ENCODE measurements at regions not wholly inside any gene's neighbourhood (a gene's known extent, or its start where the extent isn't known, plus 50 kb on each side); places are given as distances from the start of the nearest gene placed in this dataset.
"Not testable (repeated sequence)": the region's sequence is repeated elsewhere in the genome, so short reads cannot be mapped to it uniquely, and the experiment has no call there.

DNA sequence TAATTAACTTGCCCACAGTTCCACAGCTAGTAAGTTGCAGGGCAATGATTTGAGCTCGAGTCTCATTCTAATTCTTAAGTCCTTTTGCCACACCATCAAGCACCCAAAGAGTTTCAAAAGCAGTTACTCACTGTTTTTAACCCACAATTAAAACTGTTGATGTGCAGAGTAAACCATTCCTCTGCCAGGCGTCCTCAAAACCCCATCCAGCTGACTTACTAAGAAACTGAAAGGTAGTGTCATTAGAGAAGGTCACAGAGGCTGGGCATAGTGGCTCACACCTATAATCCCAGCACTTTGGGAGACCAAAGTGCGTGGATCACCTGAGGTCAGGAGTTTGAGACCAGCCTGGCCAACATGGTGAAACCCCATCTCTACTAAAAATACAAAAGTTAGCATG lies 121.7 kb downstream of the CHIC2 start:
- no peak overlapping the region for H3K4me3 ChIP-seq (ENCODE audit: low read length)
- no peak overlapping the region for H3K27ac ChIP-seq (ENCODE audit: low read depth, low read length)
- DNase-seq, result no peak

DNA sequence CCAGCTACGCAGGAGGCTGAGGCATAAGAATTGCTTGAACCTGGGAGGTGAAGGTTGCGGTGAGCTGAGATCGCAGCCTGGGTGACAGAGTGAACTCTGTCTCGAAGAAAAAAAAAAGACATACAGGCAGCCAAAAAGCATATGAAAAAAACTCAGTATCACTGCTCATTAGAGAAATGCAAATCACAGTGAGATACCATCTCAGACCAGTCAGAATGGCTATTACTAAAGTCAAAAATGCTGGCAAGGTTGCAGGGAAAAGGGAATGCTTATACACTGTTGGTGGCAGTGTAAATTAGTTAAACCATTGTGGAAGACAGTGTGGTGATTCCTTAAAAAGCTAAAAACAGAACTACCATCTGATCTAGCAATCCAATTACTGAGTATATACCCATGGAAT lies 123.1 kb downstream of the CHIC2 start:
- Histone ChIP-seq H3K36me3 (ENCODE audit: control insufficient read depth, insufficient read depth, low read length) (no peaks in the 10 kb centered on the region), H3K4me2 (ENCODE audit: low read length) (no peak overlapping the region), H2BK5ac (ENCODE audit: low read length) (no peak overlapping the region), H3K56ac (ENCODE audit: low read length) (no peak overlapping the region), H2BK120ac (ENCODE audit: low read depth, low read length) (no peak overlapping the region), H3K27me3 (ENCODE audit: insufficient read depth, low read length, poor library complexity) (no peaks in the 10 kb centered on the region), H2AK5ac (ENCODE audit: low read length) (no peak overlapping the region), H3K4me1 (ENCODE audit: control insufficient read depth, low read depth, low read length) (no peaks in the 10 kb centered on the region), H2BK15ac (replicated peaks; ENCODE audit: low read depth) (no peak overlapping the region), H3K79me2 (ENCODE audit: control insufficient read depth, insufficient read depth, low read length) (no peaks in the 10 kb centered on the region), H3K18ac (ENCODE audit: low read length) (no peak overlapping the region), H3K9ac (ENCODE audit: low read length) (no peak overlapping the region), H4K5ac (ENCODE audit: low read length) (no peak overlapping the region), H3K79me1 (ENCODE audit: low read length) (no peaks in the 10 kb centered on the region), H3K4ac (ENCODE audit: low read depth, low read length) (no peak overlapping the region), H3K27ac (ENCODE audit: low read depth, low read length) (no peak overlapping the region), H4K8ac (ENCODE audit: low read depth, low read length) (no peak overlapping the region), H3K4me3 (ENCODE audit: low read length) (no peak overlapping the region), H3K23ac (ENCODE audit: low read length) (no peak overlapping the region)
- DNase-seq, result no peak
- no CpG with 5 or more reads among the region's 4 CpGs for WGBS (ENCODE audit: extremely low coverage, insufficient coverage, low lambda C conversion rate)

More for the DNA sequence above, 121.7 kb downstream of the CHIC2 start:
- no peak overlapping the region for H3K56ac ChIP-seq (ENCODE audit: low read length)
- no peaks in the 10 kb centered on the region for H3K79me2 ChIP-seq (ENCODE audit: control insufficient read depth, insufficient read depth, low read length)
- WGBS (ENCODE audit: extremely low coverage, insufficient coverage, low lambda C conversion rate), result no CpG with 5 or more reads among the region's 3 CpGs
- no peak overlapping the region for H3K4me2 ChIP-seq (ENCODE audit: low read length)
- H3K4me1 ChIP-seq (ENCODE audit: control insufficient read depth, low read depth, low read length), result no peaks in the 10 kb centered on the region
- H2BK15ac ChIP-seq (replicated peaks; ENCODE audit: low read depth), result no peak overlapping the region
- no peaks in the 10 kb centered on the region for H3K36me3 ChIP-seq (ENCODE audit: control insufficient read depth, insufficient read depth, low read length)
- no peaks in the 10 kb centered on the region for H3K27me3 ChIP-seq (ENCODE audit: insufficient read depth, low read length, poor library complexity)
- no peak overlapping the region for H3K9ac ChIP-seq (ENCODE audit: low read length)
- no peaks in the 10 kb centered on the region for H3K79me1 ChIP-seq (ENCODE audit: low read length)
- H4K5ac ChIP-seq (ENCODE audit: low read length), result no peak overlapping the region
- no peak overlapping the region for H3K4ac ChIP-seq (ENCODE audit: low read depth, low read length)
- no peak overlapping the region for H2BK120ac ChIP-seq (ENCODE audit: low read depth, low read length)
- no peak overlapping the region for H2BK5ac ChIP-seq (ENCODE audit: low read length)
- H3K23ac ChIP-seq (ENCODE audit: low read length), result no peak overlapping the region
- no peak overlapping the region for H3K18ac ChIP-seq (ENCODE audit: low read length)
- H2AK5ac ChIP-seq (ENCODE audit: low read length), result no peak overlapping the region
- H4K8ac ChIP-seq (ENCODE audit: low read depth, low read length), result no peak overlapping the region

DNA sequence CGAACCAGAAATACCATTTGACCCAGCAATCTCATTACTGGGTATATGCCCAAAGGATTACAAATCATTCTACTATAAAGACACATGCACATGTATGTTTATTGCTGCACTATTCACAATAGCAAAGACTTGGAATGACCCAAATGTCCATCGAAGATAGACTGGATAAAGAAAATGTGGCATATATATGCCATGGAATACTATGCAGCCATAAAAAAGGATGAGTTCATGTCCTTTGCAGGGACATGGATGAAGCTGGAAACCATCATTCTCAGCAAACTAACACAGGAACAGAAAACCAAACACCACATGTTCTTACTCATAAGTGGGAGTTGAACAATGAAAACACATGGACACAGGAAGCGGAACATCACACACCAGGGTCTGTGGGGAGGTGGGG lies 124.5 kb downstream of the CHIC2 start:
- H3K23ac ChIP-seq (ENCODE audit: low read length); H3K79me1 ChIP-seq (ENCODE audit: low read length); DNase-seq; H3K4ac ChIP-seq (ENCODE audit: low read depth, low read length); H3K4me2 ChIP-seq (ENCODE audit: low read length); H2BK120ac ChIP-seq (ENCODE audit: low read depth, low read length); H4K8ac ChIP-seq (ENCODE audit: low read depth, low read length); H3K36me3 ChIP-seq (ENCODE audit: control insufficient read depth, insufficient read depth, low read length); H2AK5ac ChIP-seq (ENCODE audit: low read length); H3K79me2 ChIP-seq (ENCODE audit: control insufficient read depth, insufficient read depth, low read length); H2BK5ac ChIP-seq (ENCODE audit: low read length); H4K5ac ChIP-seq (ENCODE audit: low read length); H3K18ac ChIP-seq (ENCODE audit: low read length); H3K27ac ChIP-seq (ENCODE audit: low read depth, low read length); H3K27me3 ChIP-seq (ENCODE audit: insufficient read depth, low read length, poor library complexity); H3K4me3 ChIP-seq (ENCODE audit: low read length); H2BK15ac ChIP-seq (replicated peaks; ENCODE audit: low read depth); H3K9ac ChIP-seq (ENCODE audit: low read length); H3K56ac ChIP-seq (ENCODE audit: low read length); H3K4me1 ChIP-seq (ENCODE audit: control insufficient read depth, low read depth, low read length): not testable (repeated sequence)
- no CpG with 5 or more reads among the region's 3 CpGs for WGBS (ENCODE audit: extremely low coverage, insufficient coverage, low lambda C conversion rate)

DNA sequence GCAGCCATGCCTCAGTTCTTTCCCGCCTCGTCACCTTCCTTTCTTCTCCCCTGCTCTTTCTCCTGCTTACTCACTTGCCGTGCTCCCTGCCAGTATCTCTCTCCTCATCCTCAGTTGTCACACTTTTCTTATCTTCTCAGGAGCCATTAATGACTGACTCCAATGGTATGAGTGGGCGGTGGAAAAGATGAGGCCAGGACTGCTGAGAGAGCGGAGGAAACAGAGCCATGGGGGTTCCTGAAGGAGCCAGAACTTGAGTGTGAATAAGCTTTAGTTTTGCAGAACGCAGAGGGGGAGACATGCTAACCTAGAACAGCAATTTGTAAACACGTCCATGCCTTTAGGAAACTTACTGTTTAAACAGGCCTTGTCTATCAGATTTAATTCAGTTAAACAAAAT lies 126.5 kb downstream of the CHIC2 start:
- Histone ChIP-seq H3K9ac (ENCODE audit: low read length) (no peak overlapping the region), H3K4me3 (ENCODE audit: low read length) (no peak overlapping the region), H2AK5ac (ENCODE audit: low read length) (no peak overlapping the region), H4K8ac (ENCODE audit: low read depth, low read length) (no peak overlapping the region), H3K36me3 (ENCODE audit: control insufficient read depth, insufficient read depth, low read length) (no peaks in the 10 kb centered on the region), H3K23ac (ENCODE audit: low read length) (no peak overlapping the region), H4K5ac (ENCODE audit: low read length) (no peak overlapping the region), H3K4me1 (ENCODE audit: control insufficient read depth, low read depth, low read length) (no peaks in the 10 kb centered on the region), H3K4me2 (ENCODE audit: low read length) (no peak overlapping the region), H3K79me1 (ENCODE audit: low read length) (no peaks in the 10 kb centered on the region), H3K56ac (ENCODE audit: low read length) (no peak overlapping the region), H3K18ac (ENCODE audit: low read length) (no peak overlapping the region), H3K4ac (ENCODE audit: low read depth, low read length) (no peak overlapping the region), H3K79me2 (ENCODE audit: control insufficient read depth, insufficient read depth, low read length) (no peaks in the 10 kb centered on the region), H2BK15ac (replicated peaks; ENCODE audit: low read depth) (no peak overlapping the region), H2BK120ac (ENCODE audit: low read depth, low read length) (no peak overlapping the region), H2BK5ac (ENCODE audit: low read length) (no peak overlapping the region), H3K27ac (ENCODE audit: low read depth, low read length) (no peak overlapping the region), H3K27me3 (ENCODE audit: insufficient read depth, low read length, poor library complexity) (no peaks in the 10 kb centered on the region)
- peak; percentile 93 for DNase-seq
- WGBS (ENCODE audit: extremely low coverage, insufficient coverage, low lambda C conversion rate), result no CpG with 5 or more reads among the region's 7 CpGs

DNA sequence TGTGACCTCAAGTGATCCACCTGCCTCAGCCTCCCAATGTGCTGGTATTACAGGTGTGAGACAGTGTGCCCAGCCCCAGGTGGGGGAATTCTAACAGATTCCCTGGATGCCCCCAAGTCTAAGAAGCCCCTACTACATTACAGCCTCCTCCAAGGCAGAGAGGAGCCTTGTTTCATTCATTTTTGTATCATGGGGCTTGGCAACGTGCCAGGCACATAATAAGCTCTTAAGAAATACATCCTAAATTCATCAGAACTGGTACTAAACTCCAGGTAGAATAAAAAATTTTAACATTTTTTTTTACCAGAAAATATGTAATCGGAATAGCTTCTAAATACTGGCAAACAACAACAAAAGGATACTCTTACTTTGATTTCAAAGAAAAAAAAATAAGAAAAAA lies 127.1 kb downstream of the CHIC2 start:
- Histone ChIP-seq H4K8ac (ENCODE audit: low read depth, low read length) (no peak overlapping the region), H4K5ac (ENCODE audit: low read length) (no peak overlapping the region), H3K18ac (ENCODE audit: low read length) (no peak overlapping the region), H3K4me2 (ENCODE audit: low read length) (no peak overlapping the region), H3K4ac (ENCODE audit: low read depth, low read length) (no peak overlapping the region), H3K9ac (ENCODE audit: low read length) (no peak overlapping the region), H3K27me3 (ENCODE audit: insufficient read depth, low read length, poor library complexity) (no peaks in the 10 kb centered on the region), H3K4me1 (ENCODE audit: control insufficient read depth, low read depth, low read length) (no peaks in the 10 kb centered on the region), H3K56ac (ENCODE audit: low read length) (no peak overlapping the region), H3K27ac (ENCODE audit: low read depth, low read length) (no peak overlapping the region), H3K79me1 (ENCODE audit: low read length) (no peaks in the 10 kb centered on the region), H2BK15ac (replicated peaks; ENCODE audit: low read depth) (no peak overlapping the region), H2BK120ac (ENCODE audit: low read depth, low read length) (no peak overlapping the region), H3K36me3 (ENCODE audit: control insufficient read depth, insufficient read depth, low read length) (no peaks in the 10 kb centered on the region), H3K4me3 (ENCODE audit: low read length) (no peak overlapping the region), H3K23ac (ENCODE audit: low read length) (no peak overlapping the region), H2AK5ac (ENCODE audit: low read length) (no peak overlapping the region), H3K79me2 (ENCODE audit: control insufficient read depth, insufficient read depth, low read length) (no peaks in the 10 kb centered on the region), H2BK5ac (ENCODE audit: low read length) (no peak overlapping the region)
- no peak for DNase-seq
- no CpG with 5 or more reads among the region's 2 CpGs for WGBS (ENCODE audit: extremely low coverage, insufficient coverage, low lambda C conversion rate)

DNA sequence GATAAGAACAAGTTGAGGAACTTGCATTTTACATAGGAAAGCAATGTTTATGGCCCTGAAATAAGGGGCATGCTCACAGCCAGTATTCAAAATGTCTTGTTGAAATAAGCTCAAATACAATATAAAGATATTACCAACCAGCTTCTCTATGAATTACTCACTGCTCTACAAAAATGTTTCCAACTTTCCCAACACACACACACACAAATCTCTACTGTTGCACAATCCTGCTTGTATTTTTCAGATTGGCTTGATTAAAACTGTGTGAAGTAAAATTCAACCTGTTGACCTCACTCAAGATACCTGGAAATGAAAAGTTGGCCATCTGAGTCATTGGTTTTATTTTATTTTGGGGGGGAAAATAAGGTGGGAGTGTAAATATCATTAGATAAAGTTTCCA lies 128.6 kb downstream of the CHIC2 start:
- no peak overlapping the region for H3K4me3 ChIP-seq (ENCODE audit: low read length)
- H3K56ac ChIP-seq (ENCODE audit: low read length), result no peak overlapping the region
- H3K36me3 ChIP-seq (ENCODE audit: control insufficient read depth, insufficient read depth, low read length), result no peaks in the 10 kb centered on the region
- H3K27me3 ChIP-seq (ENCODE audit: insufficient read depth, low read length, poor library complexity), result no peaks in the 10 kb centered on the region
- H3K79me1 ChIP-seq (ENCODE audit: low read length), result no peaks in the 10 kb centered on the region
- H2BK5ac ChIP-seq (ENCODE audit: low read length), result no peak overlapping the region
- H3K79me2 ChIP-seq (ENCODE audit: control insufficient read depth, insufficient read depth, low read length), result no peaks in the 10 kb centered on the region
- no peak overlapping the region for H3K4me2 ChIP-seq (ENCODE audit: low read length)
- no peak overlapping the region for H2BK120ac ChIP-seq (ENCODE audit: low read depth, low read length)
- no peak overlapping the region for H3K23ac ChIP-seq (ENCODE audit: low read length)
- no peak overlapping the region for H2BK15ac ChIP-seq (replicated peaks; ENCODE audit: low read depth)
- no peak overlapping the region for H3K4ac ChIP-seq (ENCODE audit: low read depth, low read length)
- no peaks in the 10 kb centered on the region for H3K4me1 ChIP-seq (ENCODE audit: control insufficient read depth, low read depth, low read length)
- H3K9ac ChIP-seq (ENCODE audit: low read length), result no peak overlapping the region
- no peak overlapping the region for H4K8ac ChIP-seq (ENCODE audit: low read depth, low read length)
- no peak overlapping the region for H2AK5ac ChIP-seq (ENCODE audit: low read length)
- no peak overlapping the region for H3K18ac ChIP-seq (ENCODE audit: low read length)
- no peak for DNase-seq
- H4K5ac ChIP-seq (ENCODE audit: low read length), result no peak overlapping the region
- H3K27ac ChIP-seq (ENCODE audit: low read depth, low read length), result no peak overlapping the region
